HG02840 (cell line): ENCODE measurements at regions not wholly inside any gene's neighbourhood (a gene's known extent, or its start where the extent isn't known, plus 50 kb on each side); places are given as distances from the start of the nearest gene placed in this dataset.

ENCODE experiments used
- ATAC-seq: cut with Tn5 transposase; IDR thresholded peaks from one replicate; pipeline ENCODE4 v1.9.1; 2021; ENCODE audit warnings: mild to moderate bottlenecking, moderate library complexity, moderate number of reproducible peaks; ENCODE audit not compliant: unreplicated experiment, low FRiP score

DNA sequence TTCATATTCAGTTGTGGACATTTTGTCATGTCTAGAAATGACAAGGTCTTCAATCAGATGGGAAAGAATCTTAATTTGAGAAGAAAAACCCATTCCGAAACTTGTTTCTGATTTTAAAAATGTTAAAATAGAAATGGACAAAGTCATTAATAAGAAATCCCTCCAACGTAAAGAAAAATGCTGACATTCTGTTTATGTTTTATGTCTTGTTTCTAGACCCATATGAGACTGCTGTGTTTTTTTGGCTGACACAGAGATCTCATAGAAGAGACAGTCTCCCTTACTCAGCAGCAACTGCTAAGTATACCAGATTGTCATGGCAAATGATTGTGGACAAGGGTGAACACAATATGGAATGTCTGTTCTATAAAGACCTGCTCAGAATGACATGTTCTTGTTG is 538.5 kb downstream of the ZEB2 start:
- ATAC-seq, result no peak

GRCh38 chr2:143977356-143977755 is 542.6 kb downstream of the ZEB2 start:
- no peak for ATAC-seq

- no peak for ATAC-seq
Observed at GRCh38 chr2:143975216-143975615, 544.7 kb downstream of the ZEB2 start.

DNA sequence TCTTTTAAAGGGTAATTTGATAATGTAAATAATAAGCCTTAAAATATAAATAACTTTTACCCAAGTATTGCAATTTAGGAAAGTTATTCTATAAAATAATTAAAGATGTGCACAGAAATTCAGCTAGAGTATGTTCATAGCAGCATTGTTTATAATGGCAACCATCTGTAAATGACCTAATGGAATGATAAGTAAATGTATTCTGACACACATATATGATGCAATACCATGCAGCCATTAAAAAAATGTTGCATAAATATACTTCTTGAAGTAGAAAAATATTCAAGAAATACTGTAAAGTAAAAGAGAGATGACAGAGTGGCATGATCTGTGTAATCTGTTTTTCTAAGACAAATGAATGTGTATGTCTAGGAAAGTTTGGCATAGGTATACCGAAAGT is 545.7 kb downstream of the ZEB2 start:
- ATAC-seq, result no peak

DNA sequence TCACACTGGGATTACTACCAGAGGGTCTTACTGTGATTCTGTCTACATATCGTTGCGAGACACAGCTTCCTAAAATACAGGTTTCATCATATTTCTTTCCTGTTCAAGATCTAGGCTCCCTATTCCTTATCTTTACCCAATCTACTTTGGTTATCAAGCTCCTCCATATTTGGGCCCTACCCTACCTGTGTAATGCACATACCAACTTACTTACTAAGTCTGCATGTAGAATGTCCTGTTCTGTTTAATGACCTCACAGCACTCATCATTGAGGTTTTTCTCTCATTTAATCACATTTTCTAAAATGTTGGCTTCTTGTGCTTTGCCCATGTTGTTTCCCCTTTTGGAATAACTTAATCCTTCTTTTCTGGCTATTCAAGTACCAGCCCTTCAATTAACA is 551.1 kb downstream of the ZEB2 start:
- no peak for ATAC-seq

- no peak for ATAC-seq
Observed at GRCh38 chr2:143968360-143968759, 551.6 kb downstream of the ZEB2 start.

GRCh38 chr2:143965493-143966164 is 554.3 kb downstream of the ZEB2 start:
- no peak for ATAC-seq

GRCh38 chr2:143964891-143965290 is 555.0 kb downstream of the ZEB2 start:
- no peak for ATAC-seq

GRCh38 chr2:143960177-143960576 is 559.7 kb downstream of the ZEB2 start:
- no peak for ATAC-seq

- no peak for ATAC-seq
Observed at GRCh38 chr2:143957321-143957720, 562.6 kb downstream of the ZEB2 start.

GRCh38 chr2:143955401-143956065 is 564.4 kb downstream of the ZEB2 start:
- no peak for ATAC-seq

GRCh38 chr2:143954844-143955243 is 565.1 kb downstream of the ZEB2 start:
- no peak for ATAC-seq

DNA sequence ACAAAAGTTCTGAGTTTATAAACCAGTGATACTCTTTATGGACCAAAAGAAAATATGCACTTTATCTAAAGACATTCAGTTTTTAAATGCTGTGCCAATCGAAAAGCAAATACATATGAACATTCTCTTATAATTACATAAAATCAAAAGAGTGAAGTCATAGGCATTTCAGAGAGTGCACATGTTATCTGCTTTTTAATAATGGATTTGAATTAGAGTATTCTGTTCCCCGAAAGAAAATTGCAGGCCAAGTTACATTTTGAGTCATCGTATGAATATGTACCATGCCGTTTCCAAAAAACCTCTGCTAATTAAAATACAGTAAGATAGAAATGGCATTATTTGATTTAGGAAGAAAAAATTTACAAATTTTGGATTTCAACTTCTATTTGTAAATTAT is 565.7 kb downstream of the ZEB2 start:
- ATAC-seq, result no peak

DNA sequence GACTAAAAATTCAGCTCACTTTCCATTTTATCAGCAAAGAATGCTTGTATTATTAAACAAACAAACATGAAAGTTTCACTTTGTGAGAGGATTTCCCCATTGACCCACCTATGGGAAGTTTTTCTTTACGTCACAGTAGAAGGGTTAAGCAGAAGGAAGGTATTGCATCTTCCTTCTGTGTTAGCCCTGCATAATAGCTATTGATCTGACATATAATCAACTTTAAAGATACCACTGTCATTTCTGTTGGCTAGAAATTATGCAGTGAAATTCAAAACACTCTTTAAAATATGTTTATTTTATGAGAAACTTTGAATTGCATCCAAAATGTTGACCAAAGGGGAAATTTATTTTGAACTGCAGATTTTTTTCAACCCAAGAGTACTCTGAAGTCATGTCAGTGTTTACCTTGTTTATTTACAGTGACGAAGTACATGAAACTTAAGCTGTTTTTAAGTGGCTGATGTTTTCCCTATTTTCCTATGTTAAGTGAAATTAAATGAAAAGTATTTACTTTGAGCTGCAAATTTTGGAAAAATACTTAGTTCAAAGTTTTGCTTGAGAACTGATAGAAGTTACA is 566.4 kb downstream of the ZEB2 start:
- ATAC-seq, result no peak

GRCh38 chr2:143952536-143952935 is 567.4 kb downstream of the ZEB2 start:
- ATAC-seq, result no peak

DNA sequence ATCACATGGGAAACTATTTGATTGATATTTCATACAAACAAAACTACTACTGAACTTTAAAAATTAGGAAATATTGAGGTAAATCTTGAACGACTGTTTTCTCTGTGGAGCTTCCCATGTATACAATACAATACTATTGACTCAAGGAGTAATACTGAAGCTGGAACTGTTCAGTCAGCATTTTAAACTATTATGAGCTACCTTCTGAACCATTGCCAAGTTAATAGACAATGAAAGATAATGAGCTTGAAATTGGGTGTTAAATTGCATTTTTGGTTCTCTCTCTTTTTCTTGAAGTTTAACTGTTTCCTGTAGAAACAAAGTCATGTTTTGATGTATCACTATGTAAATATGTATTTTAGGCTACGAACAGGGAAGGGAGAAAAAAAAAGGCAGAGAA is 569.2 kb downstream of the ZEB2 start:
- ATAC-seq, result no peak

- ATAC-seq, result no peak
Observed at GRCh38 chr2:143949121-143949848, 570.6 kb downstream of the ZEB2 start.

GRCh38 chr2:143948710-143949109 is 571.2 kb downstream of the ZEB2 start:
- ATAC-seq, result no peak

- ATAC-seq, result no peak
Observed at GRCh38 chr2:143946436-143947391, 573.2 kb downstream of the ZEB2 start.

GRCh38 chr2:143942486-143942885 is 577.4 kb downstream of the ZEB2 start:
- no peak for ATAC-seq
